ENCODE measurements at regions not wholly inside any gene's neighbourhood (a gene's known extent, or its start where the extent isn't known, plus 50 kb on each side); places are given as distances from the start of the nearest gene placed in this dataset.

DNA sequence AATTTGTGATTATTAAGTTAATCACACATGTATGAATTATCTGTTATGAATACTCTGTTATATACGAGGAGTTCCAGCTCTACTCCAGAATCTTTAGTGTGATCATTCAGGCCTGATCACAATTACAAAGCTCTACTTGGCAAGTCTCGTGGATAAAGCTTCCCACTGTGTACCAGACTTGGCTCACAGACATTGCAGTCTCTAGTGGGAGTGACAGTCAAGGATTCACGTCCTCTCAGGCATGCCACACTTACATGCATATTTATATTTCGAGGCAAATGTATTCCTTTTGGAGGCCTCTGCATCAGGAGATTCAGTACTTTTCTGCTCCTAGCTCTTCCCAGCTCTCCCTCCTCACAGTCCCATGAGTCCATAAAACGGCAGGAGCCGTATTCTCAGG, 403.4 kb upstream of the CDH7 start:
- TF ChIP-seq POLR2A (IDR thresholded peaks at IDR 0.05; ENCODE audit: low read length) (no peak), GATA1 (IDR thresholded peaks at IDR 0.05; ENCODE audit: low read depth, low read length) (no peak)
